ENCODE measurements at regions not wholly inside any gene's neighbourhood (a gene's known extent, or its start where the extent isn't known, plus 50 kb on each side); places are given as distances from the start of the nearest gene placed in this dataset.

DNA sequence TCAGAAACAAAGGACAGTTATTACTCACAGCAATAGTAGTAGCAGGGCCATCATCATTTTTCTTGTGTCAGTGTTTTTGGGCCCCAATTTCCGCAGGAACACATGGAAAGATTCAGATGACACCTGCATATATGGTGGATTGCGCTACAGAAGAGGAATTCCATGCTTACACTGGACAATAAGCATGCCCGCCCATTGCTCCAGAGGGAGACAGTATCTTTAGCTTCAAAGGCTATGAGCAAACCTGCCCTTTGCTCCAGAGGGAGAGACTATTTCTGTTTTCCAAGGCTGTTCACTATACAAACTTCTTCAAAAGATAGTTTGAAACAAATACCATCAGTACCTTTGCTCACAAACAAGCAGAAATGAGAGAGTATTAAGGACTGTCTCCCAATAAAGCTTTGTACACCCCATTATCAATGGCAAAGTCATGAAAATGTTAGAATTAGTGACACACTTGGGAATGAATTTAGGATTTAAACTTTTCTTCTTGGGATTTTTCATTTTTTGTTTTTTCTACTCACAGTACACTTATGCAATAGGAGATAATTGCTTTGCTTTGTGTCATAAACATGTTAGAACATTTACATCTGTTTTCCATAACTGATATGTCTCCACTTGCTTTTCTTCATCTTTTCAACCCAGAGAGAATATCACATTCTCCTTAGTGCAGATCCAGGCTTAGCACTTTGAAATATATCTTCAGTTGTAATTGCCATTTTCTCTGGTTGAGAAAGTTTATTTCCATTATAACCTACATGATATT is 564.5 kb upstream of the ZNF717 start:
- DNase-seq (ENCODE audit: low spot score): no peak

DNA sequence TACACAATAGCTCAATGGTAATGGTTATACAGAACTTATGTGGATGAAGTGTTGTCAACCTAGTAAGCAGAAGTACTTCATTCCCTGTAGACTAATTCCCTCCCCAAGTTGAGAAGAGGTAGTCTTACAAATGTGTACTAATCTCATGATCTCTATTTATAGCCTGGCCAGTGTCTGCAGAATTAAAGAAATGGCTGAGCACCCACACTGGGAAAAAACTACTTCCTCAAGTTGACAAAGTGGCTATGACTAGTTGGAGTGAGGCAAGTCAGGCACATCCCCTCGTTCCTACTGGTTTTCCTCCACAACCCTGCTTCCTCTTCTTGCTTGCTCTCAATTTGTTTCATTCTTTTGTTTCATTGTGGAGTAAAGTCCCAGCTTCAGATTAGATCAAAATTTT is 566.7 kb upstream of the ZNF717 start:
- no peak for DNase-seq (ENCODE audit: low spot score)

DNA sequence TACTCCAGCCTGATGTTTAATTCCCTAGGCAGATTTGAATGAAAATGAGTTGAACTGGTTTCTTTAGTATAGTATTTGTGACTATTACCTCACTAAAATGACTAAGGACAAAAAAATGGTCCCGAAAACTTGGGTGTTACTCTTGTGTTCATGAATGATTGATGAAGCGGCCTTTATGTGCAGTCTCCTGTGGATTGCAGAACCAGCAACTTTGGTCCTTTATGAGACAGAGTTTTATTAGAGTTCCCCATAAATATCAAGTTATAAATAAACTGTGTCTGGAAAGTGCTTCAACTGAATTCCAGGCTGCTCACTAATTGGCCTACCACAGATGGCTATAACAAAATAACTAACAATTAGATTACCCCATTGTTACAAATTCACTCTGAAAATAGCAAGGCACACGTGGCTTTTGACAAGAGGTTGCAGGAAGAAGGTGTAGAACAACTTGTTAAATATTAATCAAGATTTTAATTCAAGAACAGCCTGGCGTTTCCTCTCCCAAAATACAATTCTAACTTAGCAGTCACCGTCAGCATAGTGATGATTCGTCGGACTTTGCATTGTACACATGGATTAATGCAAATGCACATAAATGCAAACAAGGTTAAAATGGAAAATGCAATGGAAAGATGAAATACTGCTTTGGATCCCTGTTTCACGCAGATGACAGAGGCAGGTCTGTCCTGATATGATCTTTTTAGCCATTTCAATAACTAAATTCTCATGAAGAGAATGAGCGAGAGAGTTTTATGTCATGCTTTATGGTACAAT is 567.3 kb upstream of the ZNF717 start:
- no peak for DNase-seq (ENCODE audit: low spot score)

DNA sequence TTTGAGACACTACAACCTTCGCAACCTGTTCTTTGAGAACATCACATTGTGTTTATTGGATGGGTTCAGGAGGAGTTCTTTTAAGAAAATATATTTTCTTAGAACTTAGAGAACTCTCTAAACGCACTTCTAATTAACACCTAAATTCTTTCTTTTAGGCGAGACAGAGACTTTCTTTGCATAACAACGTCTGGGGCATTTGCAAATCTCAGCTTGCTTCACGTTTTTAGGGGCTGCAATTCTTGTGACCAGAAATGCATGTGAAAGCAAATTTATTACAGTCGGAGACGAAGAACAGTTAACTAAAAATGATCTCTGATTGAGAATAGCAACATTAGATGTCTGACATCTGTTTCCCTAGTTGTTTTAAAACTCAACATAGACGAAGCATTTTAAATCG is 568.3 kb upstream of the ZNF717 start:
- no peak for DNase-seq (ENCODE audit: low spot score)

DNA sequence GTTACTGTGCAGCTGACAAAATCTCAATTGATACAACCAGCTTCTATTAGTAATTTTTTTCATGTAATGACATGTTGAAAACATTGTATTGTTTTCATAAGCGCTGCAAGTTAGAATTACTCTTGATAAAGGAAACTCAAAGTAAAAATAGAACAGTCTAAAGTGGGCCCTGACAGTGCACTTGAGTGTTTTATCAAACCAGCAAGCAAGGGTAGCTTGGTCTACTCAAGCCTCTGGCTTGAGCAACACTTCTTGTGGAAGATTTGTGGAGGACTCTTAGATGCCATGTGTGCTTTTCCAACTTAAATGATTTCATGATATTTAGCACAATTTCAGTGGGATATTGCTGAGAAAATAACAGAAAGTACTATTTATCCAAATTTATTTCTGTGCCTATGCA is 575.7 kb upstream of the ZNF717 start:
- no peak for DNase-seq (ENCODE audit: low spot score)

DNA sequence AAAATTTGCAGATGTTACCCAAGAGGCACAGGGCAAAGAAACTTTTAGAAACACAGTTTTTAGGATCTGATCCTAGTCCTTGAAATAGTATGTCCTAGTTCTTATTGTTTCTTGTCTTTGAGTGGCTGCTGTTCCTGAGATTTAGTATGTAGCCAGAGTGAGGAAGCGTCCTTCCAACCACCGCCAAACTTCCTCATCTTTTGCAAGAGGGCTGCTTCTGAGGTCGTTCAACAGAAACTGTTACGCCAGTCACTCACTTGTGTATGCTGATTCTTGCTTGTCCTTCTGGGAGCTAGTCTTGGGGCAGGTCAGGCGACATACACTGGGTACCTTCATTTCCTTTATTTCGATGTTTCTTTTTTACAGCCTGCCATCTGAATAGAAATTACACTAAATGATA is 577.3 kb upstream of the ZNF717 start:
- no peak for DNase-seq (ENCODE audit: low spot score)

DNA sequence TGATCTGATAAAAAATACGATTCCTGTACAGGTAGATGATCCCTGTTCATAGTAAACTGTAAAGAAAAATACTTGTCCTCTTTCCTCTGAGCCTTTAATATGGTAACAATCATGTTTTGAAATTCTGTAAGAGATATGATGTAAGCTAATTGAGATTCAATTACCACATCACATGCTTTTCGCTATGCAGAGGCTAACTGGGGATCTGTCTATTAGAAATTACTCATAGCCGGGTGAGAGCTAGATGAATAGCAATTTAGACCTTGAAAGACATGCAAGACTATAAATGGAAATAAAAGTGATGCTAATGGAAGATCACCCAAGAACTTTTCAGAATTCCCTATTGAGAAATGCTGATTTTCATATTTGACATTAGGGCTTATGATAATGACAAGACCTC is 579.9 kb upstream of the ZNF717 start:
- no peak for DNase-seq (ENCODE audit: low spot score)

DNA sequence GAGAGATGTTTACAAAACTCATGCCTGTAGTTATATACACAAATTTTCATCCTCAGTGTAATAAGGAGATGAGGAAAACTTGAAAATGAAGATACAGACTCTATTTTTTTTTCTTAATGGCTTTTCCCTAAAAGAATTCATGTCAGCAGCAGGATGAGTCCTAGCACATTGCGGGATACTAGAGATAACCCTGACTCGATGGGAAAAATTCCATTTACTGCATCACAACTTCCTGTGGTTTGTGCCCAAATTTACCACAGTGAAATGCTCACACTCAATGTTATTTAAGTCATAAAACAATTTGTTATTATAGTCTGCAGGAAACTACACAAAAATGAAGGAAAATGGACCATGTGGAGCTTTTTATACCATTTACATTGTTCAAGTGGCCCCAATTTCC is 581.9 kb upstream of the ZNF717 start:
- DNase-seq (ENCODE audit: low spot score): no peak

DNA sequence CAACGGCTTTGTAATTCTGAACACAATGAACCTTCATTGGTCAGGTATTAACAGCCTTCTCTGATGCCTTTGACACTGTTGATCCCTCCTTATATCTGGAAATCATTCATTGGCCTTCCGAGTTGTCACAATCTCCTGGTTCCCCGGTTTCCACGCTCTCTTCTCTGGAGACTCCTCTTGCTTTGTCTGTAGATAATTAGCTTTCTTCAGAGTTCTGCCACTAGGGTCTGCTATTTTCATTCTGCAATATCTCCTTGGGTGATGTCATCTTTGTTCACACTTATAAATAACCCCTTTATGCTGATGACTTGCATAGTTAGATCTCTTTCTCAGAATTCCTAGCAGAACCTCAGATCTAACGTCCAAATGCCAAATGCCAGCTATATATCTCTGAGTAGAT is 583.8 kb upstream of the ZNF717 start:
- DNase-seq (ENCODE audit: low spot score): peak; percentile 40

DNA sequence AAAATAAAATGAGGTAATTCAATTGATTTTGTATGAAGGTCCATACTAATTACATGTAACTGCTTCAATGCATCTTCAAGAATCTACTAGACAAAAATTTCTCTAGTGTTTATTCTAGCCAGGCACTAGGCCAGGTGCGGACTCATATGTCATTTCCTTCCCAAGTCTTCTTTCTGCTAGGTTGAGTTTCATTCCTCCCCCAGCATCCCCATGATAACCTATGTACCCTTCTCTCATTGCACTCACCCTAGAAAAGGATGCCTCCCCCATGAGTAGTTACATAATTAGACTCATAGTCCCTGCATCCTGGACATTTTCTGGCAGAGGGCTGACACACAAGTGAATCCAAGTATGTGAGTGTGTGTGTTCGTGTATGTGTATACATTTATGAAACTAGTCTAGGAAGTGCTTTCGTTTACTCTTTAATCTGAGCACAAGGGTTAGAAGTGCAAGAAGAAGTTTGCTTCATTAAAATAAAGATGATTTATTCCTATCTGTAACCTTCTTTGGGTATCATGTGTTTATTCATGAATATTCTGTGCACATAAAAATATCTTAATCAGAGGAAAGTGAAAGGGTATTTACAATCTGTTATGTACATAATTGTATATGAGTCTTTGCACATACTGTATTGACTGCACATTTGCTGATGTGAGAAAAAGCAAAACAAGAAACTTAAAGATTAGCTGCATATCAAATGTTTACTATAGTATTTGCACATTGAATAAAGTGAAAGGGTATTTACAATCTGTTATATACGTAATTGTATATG is 585.6 kb upstream of the ZNF717 start:
- no peak for DNase-seq (ENCODE audit: low spot score)

DNA sequence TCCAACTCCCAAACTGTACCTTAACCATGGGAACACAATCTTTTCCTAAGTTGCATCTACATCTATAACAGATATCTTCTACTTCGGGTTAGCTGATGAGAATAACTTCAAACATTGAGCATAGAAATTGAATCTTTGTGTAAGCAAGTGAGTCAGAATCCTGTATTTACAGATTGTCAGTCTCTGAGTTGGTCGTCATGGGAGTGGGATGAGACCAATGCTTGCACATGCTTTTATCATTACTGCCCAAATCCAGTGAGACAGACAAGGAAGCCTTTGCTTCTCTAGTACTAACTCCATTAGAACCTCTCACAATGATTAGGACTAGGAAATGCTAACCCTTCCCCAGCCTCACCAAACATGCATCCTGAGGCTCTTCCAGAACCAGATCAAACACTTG is 587.1 kb upstream of the ZNF717 start:
- no peak for DNase-seq (ENCODE audit: low spot score)

DNA sequence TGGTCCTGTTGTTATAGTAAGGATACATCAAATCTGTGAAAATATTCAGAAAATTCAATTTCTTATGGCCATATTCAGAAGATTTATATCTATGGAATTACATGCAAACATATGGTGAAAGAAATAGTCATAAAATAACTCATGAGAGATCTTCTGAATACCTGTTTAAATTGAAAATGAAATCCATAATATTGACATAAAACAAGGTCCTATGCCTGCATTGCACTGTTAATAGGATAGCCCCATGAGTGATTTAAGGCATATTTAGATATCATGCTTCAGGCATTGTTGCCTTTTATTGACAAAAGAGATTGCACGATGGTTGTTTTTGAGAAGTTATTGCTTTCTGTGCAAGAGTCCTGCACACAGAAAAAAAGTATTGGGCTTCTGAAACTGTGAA is 591.7 kb upstream of the ZNF717 start:
- no peak for DNase-seq (ENCODE audit: low spot score)

DNA sequence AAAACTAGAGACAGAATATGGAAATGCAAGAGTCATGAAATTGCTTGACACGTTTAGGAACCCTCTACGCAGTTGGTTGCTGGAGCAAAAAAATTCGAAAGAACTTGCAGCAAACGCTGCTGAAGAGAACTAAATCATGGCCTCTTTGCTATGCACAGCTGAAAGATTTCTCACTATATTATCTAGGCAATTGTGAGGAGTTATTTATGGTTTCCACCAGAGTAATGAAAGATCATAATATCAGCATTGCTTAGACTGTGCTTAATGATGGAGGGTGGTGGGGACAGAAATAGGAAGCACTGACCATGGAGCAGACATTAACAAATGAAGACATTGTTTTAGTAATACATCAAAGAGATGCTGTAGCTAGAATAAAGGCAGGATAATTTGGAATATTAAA is 593.4 kb upstream of the ZNF717 start:
- DNase-seq (ENCODE audit: low spot score): no peak

DNA sequence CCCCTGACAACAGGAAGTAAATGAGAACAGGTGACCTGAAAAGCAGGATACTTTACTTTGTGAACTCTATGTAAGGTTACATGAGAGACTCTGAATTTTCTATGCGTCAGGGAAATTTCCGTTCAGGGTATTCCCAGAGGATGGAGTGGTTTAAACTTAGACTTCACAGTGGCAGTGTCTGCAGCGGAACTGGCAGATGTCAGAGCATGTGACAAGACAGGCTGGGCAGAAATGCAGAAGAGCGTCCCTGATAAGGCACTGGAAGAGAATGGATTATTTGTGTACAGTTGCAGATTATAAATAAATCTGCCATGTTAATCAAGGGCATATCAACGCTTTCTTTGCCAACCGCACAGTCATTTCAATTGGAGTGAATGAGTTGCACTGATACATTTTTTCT is 598.4 kb upstream of the ZNF717 start:
- peak; percentile 63 for DNase-seq (ENCODE audit: low spot score)

DNA sequence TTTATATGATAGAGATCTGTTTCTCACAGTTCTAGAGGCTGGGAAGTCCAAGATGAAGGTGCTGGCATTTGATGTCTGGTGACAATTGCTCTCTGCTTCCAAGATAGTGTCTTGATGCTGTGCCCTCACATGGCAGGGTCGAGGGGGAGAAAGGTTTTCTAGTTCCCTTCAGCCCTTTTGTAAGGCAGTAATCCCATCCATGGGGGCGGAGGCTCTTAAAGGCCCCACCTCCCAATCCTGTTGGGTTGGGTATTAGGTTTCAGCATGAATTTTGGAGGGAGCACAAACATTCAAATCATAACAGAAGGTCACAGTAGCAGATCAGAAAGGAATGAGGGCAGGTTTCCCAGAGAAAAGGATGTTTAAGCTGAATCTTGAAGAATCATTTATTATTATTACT is 601.7 kb upstream of the ZNF717 start:
- DNase-seq (ENCODE audit: low spot score): no peak

DNA sequence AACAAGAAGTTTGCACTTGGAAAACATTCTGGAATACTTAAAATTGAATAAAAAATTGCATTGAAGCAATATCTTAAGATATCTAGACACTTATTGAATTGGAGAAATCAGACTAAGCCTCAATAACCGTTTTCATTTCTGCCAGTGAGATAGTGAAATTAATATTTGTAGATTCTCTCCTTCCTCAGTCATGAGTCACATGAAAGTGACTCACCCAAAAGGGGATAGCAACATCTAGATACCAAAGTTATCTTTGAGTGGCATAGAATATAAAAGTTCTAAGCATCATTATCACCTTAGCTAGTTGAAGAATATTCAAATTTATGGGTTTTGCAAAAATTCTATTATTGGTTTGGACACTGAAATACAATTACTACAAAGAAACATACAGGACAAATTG is 614.8 kb upstream of the ZNF717 start:
- DNase-seq (ENCODE audit: low spot score): no peak

DNA sequence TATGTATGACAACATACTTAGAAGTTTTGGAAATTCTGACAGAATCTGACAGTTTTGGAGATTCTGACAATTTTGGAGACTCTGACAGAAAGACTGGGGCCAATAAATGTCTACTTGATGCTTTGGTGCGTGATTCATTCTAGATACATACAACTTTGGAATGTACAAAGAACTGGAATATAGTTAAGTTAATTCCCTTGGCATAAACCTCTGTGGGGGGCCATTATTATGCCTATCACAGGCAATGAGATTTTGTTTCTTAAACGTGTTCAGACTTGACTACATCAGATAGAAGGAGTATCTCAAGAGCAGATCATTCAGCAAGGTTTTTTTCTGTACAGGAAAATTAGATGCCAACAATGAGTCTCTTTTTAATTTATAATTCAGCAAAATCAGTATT is 617.6 kb upstream of the ZNF717 start:
- DNase-seq (ENCODE audit: low spot score): no peak

DNA sequence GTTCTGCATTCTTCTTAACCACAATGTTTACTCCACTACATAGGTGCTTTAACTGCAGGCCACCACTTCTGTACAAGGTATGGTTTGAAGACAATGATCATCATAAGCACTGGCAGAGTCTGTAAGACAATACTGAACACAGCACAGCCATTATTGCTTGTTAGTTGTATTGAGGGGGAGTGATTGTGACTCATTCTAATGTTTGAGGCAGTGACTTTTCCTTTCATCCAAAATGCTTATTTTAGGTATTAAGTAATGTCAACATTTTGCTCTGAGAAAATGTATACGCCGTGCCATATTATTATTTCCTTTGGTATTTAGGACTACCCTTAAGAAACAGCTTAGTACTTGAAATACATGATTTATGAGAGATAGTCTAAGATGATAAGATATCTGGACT is 618.2 kb upstream of the ZNF717 start:
- DNase-seq (ENCODE audit: low spot score): no peak

DNA sequence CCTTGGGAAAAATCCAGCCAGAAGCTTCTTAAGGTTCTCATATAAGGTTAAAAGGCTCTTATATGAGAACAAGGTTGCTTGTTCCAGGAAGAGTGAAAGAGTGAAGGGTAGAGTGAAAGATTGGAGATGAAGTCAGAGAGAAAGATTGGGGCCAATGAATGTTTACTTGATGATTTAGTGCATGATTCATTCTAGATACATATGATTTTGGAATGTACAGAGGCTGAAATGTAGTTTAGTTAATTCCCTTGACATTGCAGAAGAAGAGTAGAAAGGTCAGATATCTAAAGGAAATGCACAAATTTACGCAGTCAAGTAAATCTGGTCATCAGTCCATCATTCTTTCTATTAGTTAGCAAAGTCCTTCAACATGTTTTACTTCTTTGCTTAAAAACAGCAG is 619.8 kb upstream of the ZNF717 start:
- DNase-seq (ENCODE audit: low spot score): no peak

DNA sequence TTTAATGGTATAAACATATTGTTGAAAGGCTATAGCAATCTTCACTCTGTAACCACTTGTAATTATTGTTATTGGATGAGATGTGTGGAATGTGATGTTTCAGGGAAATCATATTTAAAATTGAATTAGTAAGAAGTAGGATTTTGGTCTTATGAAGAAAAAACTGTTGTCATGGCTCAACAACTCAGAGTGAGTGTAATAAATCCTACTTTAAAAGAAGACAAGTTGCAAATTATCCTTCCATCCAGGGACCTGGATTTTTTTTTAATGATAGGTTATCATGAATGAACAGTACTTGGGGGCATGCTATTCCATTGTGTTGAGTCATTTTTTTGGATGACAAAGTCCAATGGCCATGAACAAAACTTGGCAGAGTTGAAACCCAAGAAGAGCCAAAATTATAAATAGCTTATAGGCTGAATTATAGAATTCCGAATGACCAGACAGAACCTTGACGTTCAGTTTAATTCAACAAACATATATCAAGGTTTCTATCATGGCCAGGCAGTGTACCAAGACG is 625.5 kb upstream of the ZNF717 start:
- no peak for DNase-seq (ENCODE audit: low spot score)

DNA sequence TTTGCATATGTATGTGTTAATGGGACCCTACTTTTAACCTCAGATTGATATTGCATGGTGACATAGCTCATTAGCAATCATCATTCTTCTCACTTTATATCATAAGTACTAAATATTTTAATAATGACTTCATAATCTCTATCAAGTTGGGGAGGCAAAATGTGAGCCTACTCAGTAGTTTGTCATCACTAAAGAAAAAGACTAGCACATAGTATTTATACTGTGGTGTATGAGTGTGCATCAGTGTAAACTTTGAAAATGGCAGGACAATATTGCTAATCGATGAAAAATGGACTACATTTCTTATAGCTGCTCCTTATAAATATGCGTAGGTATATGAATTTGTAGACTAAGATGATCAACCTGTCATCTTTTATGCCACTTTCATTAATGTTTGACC is 624.5 kb upstream of the ROBO2 start:
- DNase-seq (ENCODE audit: low spot score): no peak

DNA sequence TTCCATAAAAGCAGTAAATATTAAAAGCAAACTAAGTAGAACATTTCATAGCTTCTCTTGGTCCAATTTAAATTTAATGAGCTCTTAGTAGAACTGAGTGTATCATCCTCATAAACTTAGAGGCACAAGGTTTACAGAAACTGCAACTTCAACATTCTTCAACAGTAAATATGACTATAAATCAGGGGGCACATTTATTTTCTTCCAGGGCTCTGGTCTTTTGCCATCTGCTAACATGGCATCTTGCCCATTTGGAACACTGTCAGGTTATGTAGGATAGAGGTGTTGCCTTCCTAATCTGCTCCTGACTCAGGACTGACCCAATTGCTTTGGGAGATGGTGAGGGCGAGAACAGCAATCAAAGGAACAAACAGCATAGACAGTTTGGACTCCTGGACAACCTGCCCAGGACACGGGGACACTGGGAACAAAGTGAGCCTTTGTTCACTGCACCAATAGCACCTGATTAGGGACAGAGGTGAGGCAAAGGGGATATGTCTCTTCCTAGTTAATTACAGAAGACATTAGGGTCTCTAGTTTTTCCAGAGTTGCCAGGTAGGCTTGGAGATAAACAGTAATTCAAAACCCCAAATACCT is 610.2 kb upstream of the ROBO2 start:
- DNase-seq (ENCODE audit: low spot score): peak; percentile 45

Data from D341Med (cell line).